Cerebellar cortex (tissue), 1 donor: ENCODE measurements at regions not wholly inside any gene's neighbourhood (a gene's known extent, or its start where the extent isn't known, plus 50 kb on each side); places are given as distances from the start of the nearest gene placed in this dataset.

Experiments
- DNase-seq: peaks from one replicate; pipeline ENCODE4 v3.0.0-alpha.2; 2015; ENCODE audit warnings: low spot score

- DNase-seq, result no peak
These were observed 113.3 kb upstream of the TMPO start for GRCh38 chr12:98402091-98402490.

GRCh38 chr12:98402671-98403070 is 112.7 kb upstream of the TMPO start:
- no peak for DNase-seq

- no peak for DNase-seq
These were observed 112.0 kb upstream of the TMPO start for GRCh38 chr12:98403385-98403784.

DNA sequence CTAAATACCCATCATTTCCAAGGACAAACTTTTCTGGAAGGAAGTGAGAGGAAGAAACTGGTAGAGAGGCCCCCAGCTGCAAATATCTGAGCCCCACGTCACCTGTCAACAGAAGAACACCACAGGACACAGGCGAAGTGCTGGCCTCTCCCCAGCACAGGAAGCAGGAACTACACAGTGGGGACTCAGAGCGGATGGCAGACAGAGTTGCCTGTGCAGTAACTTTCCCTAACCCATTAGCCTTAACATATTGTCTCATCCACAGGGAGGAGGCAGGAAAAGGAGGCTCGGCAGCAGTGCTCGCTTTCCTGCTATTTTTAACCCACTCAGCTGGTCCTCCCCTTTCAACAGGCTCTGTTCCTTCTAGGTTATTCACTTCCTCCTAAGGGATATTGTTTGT is 111.5 kb upstream of the TMPO start:
- no peak for DNase-seq

GRCh38 chr12:98405805-98406366 is 109.5 kb upstream of the TMPO start:
- no peak for DNase-seq

DNA sequence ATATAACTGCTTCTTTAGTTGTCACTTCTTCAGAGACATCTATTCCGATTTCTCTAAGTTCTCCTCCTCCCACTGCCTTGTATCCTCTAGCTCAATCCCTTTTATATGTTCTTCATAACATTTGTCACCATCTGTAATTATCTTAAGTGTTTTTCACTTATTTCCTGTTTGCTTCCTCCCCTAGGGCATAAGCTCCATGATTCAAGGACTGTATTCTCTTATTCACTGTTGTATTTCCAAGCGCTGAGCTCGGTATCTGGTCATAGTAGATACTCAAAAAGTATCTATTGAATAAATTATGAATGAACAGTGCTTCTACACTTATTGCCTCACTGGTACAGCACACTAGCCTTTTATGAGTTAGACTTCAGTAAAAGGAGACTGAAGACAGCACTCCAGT is 109.0 kb upstream of the TMPO start:
- no peak for DNase-seq

GRCh38 chr12:98408681-98409080 is 106.7 kb upstream of the TMPO start:
- DNase-seq, result no peak

- no peak for DNase-seq
These were observed 105.8 kb upstream of the TMPO start for GRCh38 chr12:98409548-98409947.

DNA sequence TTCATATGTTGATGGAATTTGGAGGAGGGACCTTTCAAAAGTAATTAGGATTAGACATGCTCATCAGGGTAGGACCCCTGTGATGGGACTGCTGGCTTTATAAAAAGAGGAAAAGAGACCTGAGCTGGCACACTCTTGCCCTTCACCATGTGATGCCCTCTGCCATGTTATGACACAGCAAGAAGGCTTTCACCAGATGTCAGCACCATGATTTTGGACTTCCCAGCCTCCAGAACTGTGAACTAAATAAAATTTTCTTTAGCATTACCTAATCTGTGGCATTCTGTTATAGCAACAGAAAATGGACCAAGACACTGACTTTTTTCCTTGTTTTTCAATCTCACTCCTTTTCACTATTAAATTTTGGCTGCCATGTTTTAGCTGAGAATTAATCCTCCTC is 105.0 kb upstream of the TMPO start:
- DNase-seq, result no peak

DNA sequence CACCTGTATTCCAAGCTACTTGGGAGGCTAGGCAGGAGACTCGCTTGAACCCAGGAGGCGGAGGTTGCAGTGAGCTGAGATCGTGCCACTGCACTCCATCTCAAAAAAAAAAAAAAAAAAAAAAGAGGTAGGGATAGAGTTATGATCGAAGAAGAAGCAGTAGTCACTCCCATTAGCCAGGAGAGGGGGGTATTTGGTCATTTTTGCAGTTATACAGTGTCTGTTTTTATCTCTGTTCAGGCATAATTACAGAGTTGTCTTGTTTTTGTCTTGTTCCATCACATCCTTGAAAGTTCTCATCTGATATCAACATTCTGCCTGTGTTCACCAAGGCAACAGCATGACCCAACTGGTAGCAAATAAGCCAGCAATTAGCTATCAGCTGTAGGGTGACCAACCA is 98.5 kb upstream of the TMPO start:
- peak; percentile 16 for DNase-seq

GRCh38 chr12:98417266-98417665 is 98.1 kb upstream of the TMPO start:
- DNase-seq, result no peak

DNA sequence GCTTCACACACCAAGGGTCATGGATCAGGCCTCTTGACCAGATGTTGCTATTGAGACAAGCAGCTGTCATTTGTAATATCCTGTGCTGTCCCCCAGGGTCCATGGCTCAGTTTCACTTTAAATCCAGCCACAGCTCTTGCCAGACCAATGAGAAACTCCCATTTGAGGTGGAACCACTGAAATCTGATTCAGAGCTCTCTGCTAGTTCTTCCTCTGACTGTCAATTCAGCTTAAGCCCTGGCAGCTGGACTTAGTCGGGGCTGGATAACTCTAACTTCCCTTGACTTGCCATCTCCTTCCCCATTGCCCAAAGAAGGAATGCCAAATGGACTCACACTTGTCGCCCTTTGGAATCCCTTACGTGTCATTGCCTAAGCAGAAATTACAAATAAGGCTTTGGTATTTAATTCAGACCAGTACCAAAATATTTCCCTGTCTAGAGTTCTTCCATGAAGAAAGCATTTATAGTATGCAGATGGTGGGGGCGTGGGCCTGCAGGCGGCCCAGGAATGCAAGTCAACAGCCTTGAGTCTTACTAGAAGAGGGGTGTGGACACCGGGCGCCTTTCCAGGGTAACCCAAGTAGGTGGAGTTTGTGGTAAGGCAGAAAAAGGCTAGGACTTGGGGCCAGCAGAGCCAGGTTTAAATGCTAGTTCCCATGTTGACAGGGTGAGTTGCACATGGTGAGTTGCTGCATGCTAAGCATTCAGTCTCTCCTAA is 96.9 kb upstream of the TMPO start:
- DNase-seq, result no peak

DNA sequence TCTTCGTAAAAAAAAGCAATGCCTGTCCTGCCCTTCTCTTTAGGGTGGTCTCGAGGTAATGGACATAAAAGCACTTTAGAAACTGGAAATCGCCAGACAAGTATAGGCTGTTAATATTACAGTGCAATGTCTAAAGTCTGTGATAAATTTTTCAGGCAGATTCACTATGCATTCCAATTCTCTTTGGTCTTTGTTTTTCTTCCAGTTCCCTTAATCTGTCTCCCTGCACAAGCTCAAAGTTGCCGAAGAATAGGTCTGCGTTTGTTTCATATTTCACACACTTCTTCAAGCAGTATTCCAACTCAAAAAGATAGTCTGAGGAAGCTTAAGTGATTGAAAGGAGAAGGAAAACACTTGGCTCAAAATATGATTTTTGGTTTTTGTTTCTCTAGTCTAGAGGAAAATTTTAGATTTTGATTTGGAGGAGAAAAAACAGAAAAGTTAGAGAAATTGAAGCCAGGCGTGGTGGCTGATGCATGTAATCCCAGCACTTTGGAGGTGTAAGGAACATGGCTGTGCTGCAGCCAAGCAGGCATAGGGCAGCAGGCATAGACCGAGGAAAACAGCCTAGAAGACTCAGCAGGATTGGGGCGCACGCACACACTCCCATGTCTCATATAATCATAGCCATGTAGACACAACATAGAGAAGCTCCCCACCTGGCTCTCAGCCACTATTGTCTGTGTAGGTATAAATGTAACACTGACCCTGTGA is 96.2 kb upstream of the TMPO start:
- no peak for DNase-seq

GRCh38 chr12:98419795-98420404 is 95.5 kb upstream of the TMPO start:
- no peak for DNase-seq

- peak; percentile 19 for DNase-seq
These were observed 94.9 kb upstream of the TMPO start for GRCh38 chr12:98420461-98420860.

- peak; percentile 72 for DNase-seq
These were observed 94.1 kb upstream of the TMPO start for GRCh38 chr12:98421316-98421715.

DNA sequence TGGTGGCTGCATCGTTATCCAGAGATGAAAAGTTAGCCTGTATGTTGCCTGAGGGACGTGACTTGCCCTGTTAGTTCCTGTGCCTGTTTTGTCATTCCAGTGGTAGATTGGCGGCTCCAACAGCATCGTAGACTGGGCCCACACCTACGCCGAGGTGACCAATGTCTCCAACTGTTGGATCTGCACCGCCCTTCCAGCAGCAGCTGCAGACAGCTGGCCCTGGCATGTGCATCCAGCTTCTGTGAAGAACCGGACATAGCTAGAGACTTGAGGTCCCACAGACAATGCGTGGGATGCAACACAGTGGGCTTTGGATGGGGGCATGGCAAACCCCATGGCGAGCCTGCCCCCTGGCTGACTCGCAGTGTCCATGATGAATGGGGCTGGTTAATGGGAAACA is 93.0 kb upstream of the TMPO start:
- DNase-seq, result no peak

GRCh38 chr12:98422812-98423211 is 92.6 kb upstream of the TMPO start:
- no peak for DNase-seq

GRCh38 chr12:98423963-98424362 is 91.4 kb upstream of the TMPO start:
- DNase-seq, result no peak

DNA sequence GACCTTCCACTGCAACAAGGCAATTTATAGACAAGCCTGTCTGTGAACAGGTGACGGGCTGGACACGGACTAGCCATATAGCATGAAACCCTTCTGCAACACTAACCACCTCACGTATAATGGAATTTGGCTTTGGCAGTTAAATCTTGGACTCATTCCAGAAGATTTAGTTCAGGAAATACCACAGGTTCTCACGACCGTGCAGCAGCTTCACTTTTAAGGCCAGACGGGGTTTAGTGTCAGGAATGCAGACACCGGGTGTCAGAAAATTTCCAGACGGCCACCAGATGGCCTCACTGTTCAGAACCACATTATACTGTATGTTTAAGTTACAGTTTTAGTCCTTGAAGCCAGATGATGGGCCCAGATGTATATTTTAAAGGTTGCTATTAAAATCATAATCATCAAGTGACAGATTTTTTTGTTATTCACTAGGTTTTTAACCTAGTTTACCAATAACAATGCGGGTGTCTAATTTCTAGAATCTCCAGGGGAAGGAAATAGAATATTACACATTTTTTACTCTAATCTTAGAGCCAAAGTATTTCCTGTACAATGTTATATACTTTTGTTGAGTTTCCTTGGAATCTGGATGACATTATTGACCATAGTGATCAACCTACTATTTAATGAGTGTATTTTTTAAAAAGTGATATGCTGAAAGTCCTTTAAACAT is 90.5 kb upstream of the TMPO start:
- DNase-seq, result peak; percentile 72

- DNase-seq, result no peak
These were observed 89.5 kb upstream of the TMPO start for GRCh38 chr12:98425859-98426258.

DNA sequence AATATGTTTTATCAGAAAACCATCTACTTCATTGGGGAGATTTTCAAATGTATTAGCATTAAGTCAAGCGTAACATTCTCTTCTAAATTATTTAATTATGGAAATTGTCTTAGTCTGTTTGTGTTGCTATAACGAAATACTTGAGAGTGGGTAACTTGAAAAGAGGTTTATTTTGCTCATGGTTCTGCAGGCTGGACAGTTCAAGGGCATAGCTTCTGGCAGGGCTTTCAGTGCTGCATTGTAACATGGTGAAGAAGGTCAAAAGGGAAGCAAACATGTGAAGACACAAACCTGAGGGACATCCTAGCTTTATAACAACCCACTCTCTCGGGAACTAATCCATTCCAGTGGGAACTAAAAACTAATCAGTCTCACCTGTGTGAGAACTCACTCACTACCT is 84.3 kb upstream of the TMPO start:
- DNase-seq, result no peak

DNA sequence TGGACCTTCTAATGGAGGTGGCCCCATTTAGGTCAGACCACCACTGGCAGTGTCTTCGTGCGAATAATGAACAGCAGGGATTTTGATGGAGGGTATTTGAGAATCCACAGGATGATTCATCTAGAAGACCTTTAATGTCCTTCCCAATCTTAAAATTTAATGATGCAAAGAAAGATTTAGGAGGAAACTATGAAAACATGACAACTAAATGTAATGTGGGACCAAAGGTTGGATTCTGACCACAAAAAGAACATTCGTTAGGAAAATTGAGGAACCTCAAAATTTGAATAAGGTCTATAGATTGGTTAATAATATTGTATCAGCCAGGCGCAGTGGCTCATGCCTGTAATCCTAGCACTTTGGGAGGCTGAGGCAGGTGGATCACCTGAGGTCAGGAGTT is 78.2 kb upstream of the TMPO start:
- no peak for DNase-seq
